MM.1S (cell line): ENCODE measurements at regions not wholly inside any gene's neighbourhood (a gene's known extent, or its start where the extent isn't known, plus 50 kb on each side); places are given as distances from the start of the nearest gene placed in this dataset.

Source experiments
- DNase-seq: peaks from one replicate; pipeline ENCODE4 v3.0.0-alpha.2; 2015
- H2AFZ ChIP-seq: fragments of 300-600 bp; sonication (generic); 2 replicates; pipeline ENCODE4 v1.6.0; 2016; ENCODE audit warnings: antibody characterized with exemption, low read length
- H3F3A ChIP-seq: fragments of 300-600 bp; sonication (generic); 2 replicates; pipeline ENCODE4 v1.6.1; 2016; ENCODE audit warnings: mild to moderate bottlenecking, antibody characterized with exemption, low read length, moderate library complexity, mixed read lengths; ENCODE audit not compliant: insufficient read depth
- H3K27ac ChIP-seq: fragments of 300-600 bp; sonication (generic); 2 replicates; pipeline ENCODE4 v1.5.1; 2016; ENCODE audit warnings: mild to moderate bottlenecking, low read length
- H3K27me3 ChIP-seq: fragments of 300-600 bp; sonication (generic); replicated peaks from 2 replicates; pipeline ENCODE4 v1.6.0; 2016; ENCODE audit warnings: low read length; ENCODE audit not compliant: insufficient read depth
- H3K36me3 ChIP-seq: fragments of 300-600 bp; sonication (generic); replicated peaks from 2 replicates; pipeline ENCODE4 v1.6.1; 2016; ENCODE audit warnings: mild to moderate bottlenecking, low read length, mixed read lengths; ENCODE audit not compliant: insufficient read depth
- H3K4me1 ChIP-seq: fragments of 300-600 bp; sonication (generic); 2 replicates; pipeline ENCODE4 v1.6.1; 2016; ENCODE audit warnings: low read length, mixed read lengths
- H3K4me2 ChIP-seq: fragments of 300-600 bp; sonication (generic); 2 replicates; pipeline ENCODE4 v1.6.0; 2016; ENCODE audit warnings: low read depth, low read length
- H3K4me3 ChIP-seq: fragments of 300-600 bp; sonication (generic); 2 replicates; pipeline ENCODE4 v1.5.1; 2016; ENCODE audit warnings: low read length, mixed read lengths
- H3K79me2 ChIP-seq: fragments of 300-600 bp; sonication (generic); 2 replicates; pipeline ENCODE4 v1.6.1; 2016; ENCODE audit warnings: mixed run types, low read length, mixed read lengths
- H3K9ac ChIP-seq: fragments of 300-600 bp; sonication (generic); 2 replicates; pipeline ENCODE4 v1.6.1; 2016; ENCODE audit warnings: low read length, mixed read lengths
- H3K9me2 ChIP-seq: fragments of 300-600 bp; sonication (generic); replicated peaks from 2 replicates; pipeline ENCODE4 v1.6.1; 2016; ENCODE audit warnings: mild to moderate bottlenecking, low read length, mixed read lengths; ENCODE audit not compliant: insufficient read depth
- H3K9me3 ChIP-seq: fragments of 300-600 bp; sonication (generic); replicated peaks from 2 replicates; pipeline ENCODE4 v1.6.1; 2016; ENCODE audit warnings: mild to moderate bottlenecking, low read length, mixed read lengths; ENCODE audit not compliant: insufficient read depth
- H4K20me1 ChIP-seq: fragments of 300-600 bp; sonication (generic); 2 replicates; pipeline ENCODE4 v1.6.1; 2016; ENCODE audit warnings: mild to moderate bottlenecking, low read length, moderate library complexity, mixed read lengths; ENCODE audit not compliant: insufficient read depth
- EZH2 ChIP-seq: fragments of 300-600 bp; sonication (generic); optimal IDR thresholded peaks from 2 replicates; pipeline ENCODE3; 2017; ENCODE audit warnings: low read depth, mild to moderate bottlenecking, antibody characterized with exemption, low read length, mixed read lengths
- EZH2phosphoT487 ChIP-seq: fragments of 300-600 bp; sonication (generic); IDR thresholded peaks from 2 replicates; pipeline ENCODE4 v1.6.1; 2018; ENCODE audit warnings: antibody characterized with exemption, low read length
- TF ChIP-seq, protein P1 (sequence below): fragments of 300-600 bp; sonication (generic); IDR thresholded peaks from 2 replicates; pipeline ENCODE4 v1.5.1; 2016; ENCODE audit warnings: antibody characterized with exemption, low read length, mixed read lengths

GRCh38 chr4:156472624-156473023 is 499.0 kb downstream of the PDGFC start:
- Histone ChIP-seq H3F3A (no peaks in the 10 kb centered on the region), H3K79me2 (no peaks in the 10 kb centered on the region), H3K9me2 (no peaks in the 10 kb centered on the region), H3K4me2 (no peak overlapping the region), H3K9ac (no peak overlapping the region), H3K36me3 (no peaks in the 10 kb centered on the region), H3K4me3 (no peak overlapping the region), H3K27ac (no peak overlapping the region), H2AFZ (no peak overlapping the region), H3K27me3 (no peaks in the 10 kb centered on the region), H3K9me3 (no peaks in the 10 kb centered on the region), H3K4me1 (no peaks in the 10 kb centered on the region), H4K20me1 (no peaks in the 10 kb centered on the region)
- TF ChIP-seq, protein P1, sequence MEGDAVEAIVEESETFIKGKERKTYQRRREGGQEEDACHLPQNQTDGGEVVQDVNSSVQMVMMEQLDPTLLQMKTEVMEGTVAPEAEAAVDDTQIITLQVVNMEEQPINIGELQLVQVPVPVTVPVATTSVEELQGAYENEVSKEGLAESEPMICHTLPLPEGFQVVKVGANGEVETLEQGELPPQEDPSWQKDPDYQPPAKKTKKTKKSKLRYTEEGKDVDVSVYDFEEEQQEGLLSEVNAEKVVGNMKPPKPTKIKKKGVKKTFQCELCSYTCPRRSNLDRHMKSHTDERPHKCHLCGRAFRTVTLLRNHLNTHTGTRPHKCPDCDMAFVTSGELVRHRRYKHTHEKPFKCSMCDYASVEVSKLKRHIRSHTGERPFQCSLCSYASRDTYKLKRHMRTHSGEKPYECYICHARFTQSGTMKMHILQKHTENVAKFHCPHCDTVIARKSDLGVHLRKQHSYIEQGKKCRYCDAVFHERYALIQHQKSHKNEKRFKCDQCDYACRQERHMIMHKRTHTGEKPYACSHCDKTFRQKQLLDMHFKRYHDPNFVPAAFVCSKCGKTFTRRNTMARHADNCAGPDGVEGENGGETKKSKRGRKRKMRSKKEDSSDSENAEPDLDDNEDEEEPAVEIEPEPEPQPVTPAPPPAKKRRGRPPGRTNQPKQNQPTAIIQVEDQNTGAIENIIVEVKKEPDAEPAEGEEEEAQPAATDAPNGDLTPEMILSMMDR = no peak
- no peak for TF ChIP-seq EZH2phosphoT487
- TF ChIP-seq EZH2 = no peak
- DNase-seq = no peak

DNA sequence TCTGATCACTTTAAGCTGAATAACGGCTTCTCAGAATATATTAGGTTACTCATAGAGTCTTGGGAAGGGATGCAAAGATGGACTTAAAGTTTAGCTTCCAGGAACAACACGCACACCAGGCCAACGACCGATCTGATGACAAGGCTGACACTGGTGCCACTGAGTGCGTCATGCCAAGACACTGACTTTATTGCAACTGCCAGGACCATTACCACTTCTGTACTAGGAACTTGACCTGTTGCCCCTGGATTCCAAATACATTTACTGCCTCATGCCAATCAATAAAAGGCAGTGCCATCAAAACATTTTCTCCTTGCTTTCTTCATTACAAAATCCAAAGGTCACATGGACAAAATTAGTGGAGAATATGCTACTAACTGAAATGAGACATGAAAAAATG is 505.9 kb upstream of the CTSO start:
- H4K20me1 ChIP-seq = no peaks in the 10 kb centered on the region
- H2AFZ ChIP-seq = no peak overlapping the region
- H3K9ac ChIP-seq = no peak overlapping the region
- no peaks in the 10 kb centered on the region for H3K79me2 ChIP-seq
- no peaks in the 10 kb centered on the region for H3K27me3 ChIP-seq
- no peak overlapping the region for H3K27ac ChIP-seq
- no peaks in the 10 kb centered on the region for H3K9me2 ChIP-seq
- H3K4me3 ChIP-seq = no peak overlapping the region
- H3F3A ChIP-seq = no peaks in the 10 kb centered on the region
- H3K4me2 ChIP-seq = no peak overlapping the region
- TF ChIP-seq, protein P1 = no peak
- no peak for TF ChIP-seq EZH2
- no peak for TF ChIP-seq EZH2phosphoT487
- no peaks in the 10 kb centered on the region for H3K36me3 ChIP-seq
- DNase-seq = no peak
- no peaks in the 10 kb centered on the region for H3K4me1 ChIP-seq
- no peaks in the 10 kb centered on the region for H3K9me3 ChIP-seq

GRCh38 chr4:156456830-156457229 is 503.2 kb upstream of the CTSO start:
- no peaks in the 10 kb centered on the region for H3K9me3 ChIP-seq
- H3K9ac ChIP-seq = no peak overlapping the region
- H2AFZ ChIP-seq = peak overlapping the region; percentile 8; the same call in 1 of the 2 replicates
- no peaks in the 10 kb centered on the region for H3K27me3 ChIP-seq
- no peak overlapping the region for H3K27ac ChIP-seq
- peak; percentile 51 for DNase-seq
- H3K4me1 ChIP-seq = no peaks in the 10 kb centered on the region
- H3K79me2 ChIP-seq = no peaks in the 10 kb centered on the region
- H3K4me3 ChIP-seq = no peak overlapping the region
- no peak overlapping the region for H3K4me2 ChIP-seq
- H3F3A ChIP-seq = no peaks in the 10 kb centered on the region
- no peaks in the 10 kb centered on the region for H3K9me2 ChIP-seq
- TF ChIP-seq EZH2phosphoT487 (no peak), EZH2 (no peak)
- TF ChIP-seq, protein P1 = no peak
- H4K20me1 ChIP-seq = no peaks in the 10 kb centered on the region
- H3K36me3 ChIP-seq = no peaks in the 10 kb centered on the region
